ENCODE measurements at regions not wholly inside any gene's neighbourhood (a gene's known extent, or its start where the extent isn't known, plus 50 kb on each side); places are given as distances from the start of the nearest gene placed in this dataset.

DNA sequence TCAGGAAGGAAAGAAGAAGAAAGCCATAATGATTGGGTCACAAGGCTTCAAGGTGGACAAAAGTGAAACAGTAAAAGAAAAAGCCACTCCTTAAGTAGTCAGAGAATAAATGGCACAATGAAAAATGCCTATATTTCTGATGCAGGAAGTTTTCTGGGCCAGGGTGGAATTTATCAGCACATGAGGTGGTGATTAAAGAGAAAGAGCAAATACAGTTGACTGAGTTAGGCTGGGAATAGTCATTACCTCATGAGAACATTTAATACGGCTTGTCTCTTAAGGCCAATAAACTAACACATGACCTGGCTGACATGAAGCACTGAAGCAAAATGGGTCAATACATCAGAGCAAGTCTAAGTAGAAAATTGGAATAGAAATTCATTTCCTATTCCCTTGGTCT, 499.7 kb downstream of the TMTC2 start:
- no peak for DNase-seq

DNA sequence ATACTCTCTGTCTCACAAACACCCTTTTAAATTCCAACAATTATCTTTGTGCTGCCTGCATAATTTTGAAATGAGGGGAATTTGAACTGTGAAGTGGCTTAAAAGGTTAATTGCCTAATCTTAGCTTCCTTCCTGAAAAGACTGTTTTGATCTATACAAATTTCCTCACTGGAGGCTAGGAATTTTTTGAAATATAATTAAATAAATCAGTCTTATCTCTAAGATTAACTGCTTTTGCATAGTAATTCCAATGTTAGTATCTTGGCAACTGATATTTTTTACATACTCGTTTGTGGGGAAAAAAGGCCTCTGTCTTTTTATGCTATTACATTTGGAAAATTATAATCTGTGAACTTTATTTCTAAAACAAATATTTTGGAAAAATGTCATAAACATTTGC, 498.5 kb downstream of the TMTC2 start:
- no peak for DNase-seq
